ENCODE measurements at regions not wholly inside any gene's neighbourhood (a gene's known extent, or its start where the extent isn't known, plus 50 kb on each side); places are given as distances from the start of the nearest gene placed in this dataset.

GRCh38 chr13:106748785-106749184 is 180.8 kb upstream of the ARGLU1 start:
- H3K4me1 Mint-ChIP-seq, result peaks cover 2 to 5% (median 4%) of the 10 kb centered on the region in 4 donors
- POLR2A ChIA-PET, result no interaction called here
- peaks cover 0 to 4% (median 0%) of the 10 kb centered on the region in 9 donors for H3K9me3 Mint-ChIP-seq
- no peak overlapping the region for H3K4me3 Mint-ChIP-seq
- H3K36me3 Mint-ChIP-seq, result no peaks in the 10 kb centered on the region
- peaks cover 4 to 13% (median 8%) of the 10 kb centered on the region in 5 donors for H3K27me3 Mint-ChIP-seq
- ATAC-seq (no peak), DNase-seq (no peak)
- no peak overlapping the region for H3K27ac Mint-ChIP-seq

GRCh38 chr13:106744516-106744915 is 176.6 kb upstream of the ARGLU1 start:
- H3K4me3 Mint-ChIP-seq, result no peak overlapping the region
- H3K9me3 Mint-ChIP-seq, result peaks cover 0 to 10% (median 0%) of the 10 kb centered on the region in 9 donors
- ATAC-seq (no peak), DNase-seq (no peak)
- H3K27ac Mint-ChIP-seq, result no peak overlapping the region
- H3K27me3 Mint-ChIP-seq, result peaks cover 0 to 9% (median under 1%) of the 10 kb centered on the region in 5 donors
- POLR2A ChIA-PET, result no interaction called here
- no peaks in the 10 kb centered on the region for H3K36me3 Mint-ChIP-seq
- no peaks in the 10 kb centered on the region for H3K4me1 Mint-ChIP-seq

GRCh38 chr13:106738186-106738678 is 170.3 kb upstream of the ARGLU1 start:
- Mint-ChIP-seq H3K27me3 (peaks cover 0 to 9% (median 3%) of the 10 kb centered on the region in 5 donors), H3K27ac (no peak overlapping the region), H3K4me1 (no peaks in the 10 kb centered on the region), H3K9me3 (peaks cover 0 to 10% (median 3%) of the 10 kb centered on the region in 9 donors), H3K36me3 (no peaks in the 10 kb centered on the region), H3K4me3 (no peak overlapping the region)
- POLR2A ChIA-PET, result no interaction called here
- no peak for DNase-seq
- ATAC-seq, result no peak

- H3K4me3 Mint-ChIP-seq, result no peak overlapping the region
- POLR2A ChIA-PET, result no interaction called here
Observed at GRCh38 chr13:106736941-106737340, 169.0 kb upstream of the ARGLU1 start.

GRCh38 chr13:106734198-106734597 is 166.3 kb upstream of the ARGLU1 start:
- no peak for ATAC-seq
- H3K9me3 Mint-ChIP-seq, result peaks cover 0 to 7% (median 0%) of the 10 kb centered on the region in 9 donors
- H3K4me1 Mint-ChIP-seq, result no peaks in the 10 kb centered on the region
- H3K4me3 Mint-ChIP-seq, result no peak overlapping the region
- H3K27ac Mint-ChIP-seq, result no peak overlapping the region
- POLR2A ChIA-PET, result no interaction called here
- H3K36me3 Mint-ChIP-seq, result no peaks in the 10 kb centered on the region
- H3K27me3 Mint-ChIP-seq, result peaks cover 0 to 3% (median 2%) of the 10 kb centered on the region in 5 donors
- DNase-seq, result no peak

More at GRCh38 chr13:106736941-106737340, 169.0 kb upstream of the ARGLU1 start:
- no peaks in the 10 kb centered on the region for H3K36me3 Mint-ChIP-seq
- no peak overlapping the region for H3K27ac Mint-ChIP-seq
- H3K4me1 Mint-ChIP-seq, result no peaks in the 10 kb centered on the region
- ATAC-seq, result no peak
- H3K9me3 Mint-ChIP-seq, result peaks cover 0 to 10% (median 3%) of the 10 kb centered on the region in 9 donors
- peaks cover 0 to 9% (median 3%) of the 10 kb centered on the region in 5 donors for H3K27me3 Mint-ChIP-seq
- DNase-seq, result no peak

- Mint-ChIP-seq H3K4me1 (no peaks in the 10 kb centered on the region), H3K36me3 (peaks cover 0 to 10% (median 0%) of the 10 kb centered on the region in 3 donors), H3K27me3 (peaks cover 0 to 15% (median 0%) of the 10 kb centered on the region in 5 donors), H3K27ac (no peak overlapping the region), H3K4me3 (no peak overlapping the region), H3K9me3 (peaks cover 8 to 28% (median 17%) of the 10 kb centered on the region in 9 donors)
- ATAC-seq (no peak), DNase-seq (no peak)
- POLR2A ChIA-PET, result no interaction called here
Observed at GRCh38 chr13:106723036-106723435, 155.1 kb upstream of the ARGLU1 start.

GRCh38 chr13:106722620-106723019 is 154.7 kb upstream of the ARGLU1 start:
- H3K4me3 Mint-ChIP-seq, result no peak overlapping the region

GRCh38 chr13:106721599-106721998 is 153.7 kb upstream of the ARGLU1 start:
- no peak for DNase-seq
- H3K4me3 Mint-ChIP-seq, result no peak overlapping the region
- H3K4me1 Mint-ChIP-seq, result no peaks in the 10 kb centered on the region
- POLR2A ChIA-PET, result no interaction called here
- H3K27ac Mint-ChIP-seq, result no peak overlapping the region
- peaks cover 12 to 38% (median 26%) of the 10 kb centered on the region in 9 donors for H3K9me3 Mint-ChIP-seq
- peaks cover 0 to 10% (median 0%) of the 10 kb centered on the region in 3 donors for H3K36me3 Mint-ChIP-seq
- no peak for ATAC-seq
- peaks cover 0 to 15% (median 0%) of the 10 kb centered on the region in 5 donors for H3K27me3 Mint-ChIP-seq

More at GRCh38 chr13:106722620-106723019, 154.7 kb upstream of the ARGLU1 start:
- Mint-ChIP-seq H3K4me1 (no peaks in the 10 kb centered on the region), H3K27me3 (peaks cover 0 to 15% (median 0%) of the 10 kb centered on the region in 5 donors), H3K36me3 (peaks cover 0 to 10% (median 0%) of the 10 kb centered on the region in 3 donors), H3K27ac (no peak overlapping the region), H3K9me3 (peaks cover 8 to 33% (median 21%) of the 10 kb centered on the region in 9 donors)
- no peak for ATAC-seq
- POLR2A ChIA-PET, result no interaction called here
- DNase-seq, result no peak

GRCh38 chr13:106714271-106714982 is 146.5 kb upstream of the ARGLU1 start:
- Mint-ChIP-seq H3K27me3 (peaks cover 0 to 3% (median 0%) of the 10 kb centered on the region in 5 donors), H3K4me1 (no peaks in the 10 kb centered on the region)
- POLR2A ChIA-PET, result no interaction called here

GRCh38 chr13:106712381-106712780 is 144.4 kb upstream of the ARGLU1 start:
- peaks cover 0 to 7% (median 2%) of the 10 kb centered on the region in 9 donors for H3K9me3 Mint-ChIP-seq
- POLR2A ChIA-PET, result no interaction called here
- no peak overlapping the region for H3K4me3 Mint-ChIP-seq
- no peak overlapping the region for H3K27ac Mint-ChIP-seq
- ATAC-seq (no peak), DNase-seq (no peak)
- H3K4me1 Mint-ChIP-seq, result no peaks in the 10 kb centered on the region
- peaks cover 0 to 5% (median 0%) of the 10 kb centered on the region in 5 donors for H3K27me3 Mint-ChIP-seq
- H3K36me3 Mint-ChIP-seq, result no peaks in the 10 kb centered on the region

More at GRCh38 chr13:106714271-106714982, 146.5 kb upstream of the ARGLU1 start:
- DNase-seq (no peak), ATAC-seq (no peak)
- Mint-ChIP-seq H3K27ac (peak overlapping the region in 1 of 10 donors; percentile 5), H3K36me3 (peaks cover 0 to 9% (median 0%) of the 10 kb centered on the region in 3 donors), H3K4me3 (no peak overlapping the region), H3K9me3 (peaks cover 5 to 23% (median 15%) of the 10 kb centered on the region in 9 donors)

- Mint-ChIP-seq H3K9me3 (peaks cover 0 to 4% (median 0%) of the 10 kb centered on the region in 9 donors), H3K27me3 (peaks cover 0 to 5% (median 0%) of the 10 kb centered on the region in 5 donors), H3K4me3 (no peak overlapping the region), H3K36me3 (no peaks in the 10 kb centered on the region), H3K4me1 (no peaks in the 10 kb centered on the region), H3K27ac (no peak overlapping the region)
- POLR2A ChIA-PET, result no interaction called here
- DNase-seq, result no peak
- no peak for ATAC-seq
Observed at GRCh38 chr13:106710266-106710665, 142.3 kb upstream of the ARGLU1 start.

- POLR2A ChIA-PET, result no interaction called here
- Mint-ChIP-seq H3K4me1 (no peaks in the 10 kb centered on the region), H3K4me3 (no peak overlapping the region), H3K27me3 (peaks cover 0 to 6% (median 4%) of the 10 kb centered on the region in 5 donors), H3K27ac (no peak overlapping the region), H3K36me3 (no peaks in the 10 kb centered on the region), H3K9me3 (peaks cover 0 to 4% (median 0%) of the 10 kb centered on the region in 9 donors)
- DNase-seq, result no peak
- ATAC-seq, result no peak
Observed at GRCh38 chr13:106709522-106709921, 141.6 kb upstream of the ARGLU1 start.

- Mint-ChIP-seq H3K36me3 (no peaks in the 10 kb centered on the region), H3K4me3 (no peak overlapping the region), H3K4me1 (no peaks in the 10 kb centered on the region), H3K27me3 (peaks cover 0 to 12% (median 10%) of the 10 kb centered on the region in 5 donors), H3K27ac (peak overlapping the region in 1 of 10 donors; percentile 13), H3K9me3 (no peaks in the 10 kb centered on the region)
- DNase-seq, result no peak
- POLR2A ChIA-PET, result no interaction called here
- ATAC-seq, result no peak
Observed at GRCh38 chr13:106702505-106702904, 134.6 kb upstream of the ARGLU1 start.

Data from naive thymus-derived CD8-positive, alpha-beta T cell (primary cell).